Parathyroid adenoma (tissue), 2 donors: ENCODE measurements at regions not wholly inside any gene's neighbourhood (a gene's known extent, or its start where the extent isn't known, plus 50 kb on each side); places are given as distances from the start of the nearest gene placed in this dataset.

Experiments used
- H2AFZ ChIP-seq: fragments of 300-600 bp; sonication (generic); one replicate; pipeline ENCODE4 v1.7.0; 2017; ENCODE audit warnings: antibody characterized with exemption, mild to moderate bottlenecking
- H3K27ac ChIP-seq: fragments of 300-600 bp; sonication (generic); one replicate; pipeline ENCODE4 v1.7.0; 2017
- H3K27me3 ChIP-seq: fragments of 300-600 bp; sonication (generic); one replicate; pipeline ENCODE4 v1.7.0; 2017; ENCODE audit warnings: low read length; ENCODE audit not compliant: control insufficient read depth, insufficient read depth
- H3K36me3 ChIP-seq: fragments of 300-600 bp; sonication (generic); one replicate; pipeline ENCODE4 v1.7.0; 2017; ENCODE audit warnings: low read length; ENCODE audit not compliant: control insufficient read depth, insufficient read depth
- H3K4me1 ChIP-seq: fragments of 300-600 bp; sonication (generic); one replicate; pipeline ENCODE4 v1.7.0; 2017; ENCODE audit warnings: control low read depth
- H3K4me2 ChIP-seq: fragments of 300-600 bp; sonication (generic); one replicate; pipeline ENCODE4 v1.7.0; 2017; ENCODE audit warnings: low read length
- H3K4me3 ChIP-seq: fragments of 300-600 bp; sonication (generic); one replicate; pipeline ENCODE4 v1.7.0; 2017; ENCODE audit warnings: low read depth, low read length
- H3K79me2 ChIP-seq: fragments of 300-600 bp; sonication (generic); one replicate; pipeline ENCODE4 v1.7.0; 2017; ENCODE audit warnings: control low read depth
- H3K9ac ChIP-seq: fragments of 300-600 bp; sonication (generic); one replicate; pipeline ENCODE4 v1.7.0; 2017; ENCODE audit warnings: mild to moderate bottlenecking
- H3K9me3 ChIP-seq: fragments of 300-600 bp; sonication (generic); one replicate; pipeline ENCODE4 v1.7.0; 2017; ENCODE audit warnings: low read length; ENCODE audit not compliant: control insufficient read depth
- CTCF ChIP-seq: fragments of 300-600 bp; sonication (generic); IDR thresholded peaks from one replicate; pipeline ENCODE4 v1.7.0; 2017; ENCODE audit warnings: antibody characterized with exemption, mild to moderate bottlenecking
- donor health status: primary hyperparathyroidism.

- TF ChIP-seq CTCF: no peak
- Histone ChIP-seq H3K4me1 (peaks cover 12% of the 10 kb centered on the region), H3K27me3 (no peaks in the 10 kb centered on the region), H3K27ac (no peak overlapping the region), H3K9ac (no peak overlapping the region), H3K4me2 (no peak overlapping the region), H3K79me2 (peaks cover 43% of the 10 kb centered on the region), H3K36me3 (no peaks in the 10 kb centered on the region), H3K4me3 (no peak overlapping the region), H2AFZ (no peak overlapping the region), H3K9me3 (no peaks in the 10 kb centered on the region)
These were observed 150.9 kb upstream of the CIBAR2 start for GRCh38 chr16:85263239-85263585.

GRCh38 chr16:85264752-85265151, 152.5 kb upstream of the CIBAR2 start:
- peaks cover 12% of the 10 kb centered on the region for H3K4me1 ChIP-seq

GRCh38 chr16:85265161-85265784, 153.0 kb upstream of the CIBAR2 start:
- no peak overlapping the region for H3K27ac ChIP-seq

More at GRCh38 chr16:85264752-85265151, 152.5 kb upstream of the CIBAR2 start:
- peaks cover 46% of the 10 kb centered on the region for H3K79me2 ChIP-seq
- H3K9ac ChIP-seq: no peak overlapping the region
- H3K27ac ChIP-seq: no peak overlapping the region
- H2AFZ ChIP-seq: no peak overlapping the region
- no peaks in the 10 kb centered on the region for H3K36me3 ChIP-seq
- no peak overlapping the region for H3K4me2 ChIP-seq
- H3K4me3 ChIP-seq: no peak overlapping the region
- no peaks in the 10 kb centered on the region for H3K9me3 ChIP-seq
- TF ChIP-seq CTCF: no peak
- no peaks in the 10 kb centered on the region for H3K27me3 ChIP-seq

GRCh38 chr16:85265810-85266209, 153.5 kb upstream of the CIBAR2 start:
- Histone ChIP-seq H3K9ac (no peak overlapping the region), H3K27ac (no peak overlapping the region), H2AFZ (no peak overlapping the region), H3K4me3 (no peak overlapping the region), H3K79me2 (peaks cover 39% of the 10 kb centered on the region), H3K4me2 (no peak overlapping the region), H3K36me3 (no peaks in the 10 kb centered on the region), H3K4me1 (peaks cover 8% of the 10 kb centered on the region), H3K27me3 (no peaks in the 10 kb centered on the region), H3K9me3 (no peaks in the 10 kb centered on the region)
- TF ChIP-seq CTCF: no peak

More at GRCh38 chr16:85265161-85265784, 153.0 kb upstream of the CIBAR2 start:
- Histone ChIP-seq H3K9ac (no peak overlapping the region), H3K36me3 (no peaks in the 10 kb centered on the region), H3K4me1 (peaks cover 12% of the 10 kb centered on the region), H3K4me2 (no peak overlapping the region), H2AFZ (no peak overlapping the region), H3K79me2 (peaks cover 43% of the 10 kb centered on the region), H3K4me3 (no peak overlapping the region), H3K27me3 (no peaks in the 10 kb centered on the region), H3K9me3 (no peaks in the 10 kb centered on the region)
- no peak for TF ChIP-seq CTCF

- Histone ChIP-seq H3K4me2 (no peak overlapping the region), H2AFZ (no peak overlapping the region), H3K27me3 (no peaks in the 10 kb centered on the region), H3K9ac (no peak overlapping the region), H3K79me2 (peaks cover 31% of the 10 kb centered on the region), H3K4me3 (no peak overlapping the region), H3K36me3 (no peaks in the 10 kb centered on the region), H3K4me1 (no peaks in the 10 kb centered on the region), H3K9me3 (no peaks in the 10 kb centered on the region), H3K27ac (no peak overlapping the region)
- TF ChIP-seq CTCF: no peak
These were observed 154.6 kb upstream of the CIBAR2 start for GRCh38 chr16:85266857-85267256.
